ENCODE measurements at regions not wholly inside any gene's neighbourhood (a gene's known extent, or its start where the extent isn't known, plus 50 kb on each side); places are given as distances from the start of the nearest gene placed in this dataset.

DNA sequence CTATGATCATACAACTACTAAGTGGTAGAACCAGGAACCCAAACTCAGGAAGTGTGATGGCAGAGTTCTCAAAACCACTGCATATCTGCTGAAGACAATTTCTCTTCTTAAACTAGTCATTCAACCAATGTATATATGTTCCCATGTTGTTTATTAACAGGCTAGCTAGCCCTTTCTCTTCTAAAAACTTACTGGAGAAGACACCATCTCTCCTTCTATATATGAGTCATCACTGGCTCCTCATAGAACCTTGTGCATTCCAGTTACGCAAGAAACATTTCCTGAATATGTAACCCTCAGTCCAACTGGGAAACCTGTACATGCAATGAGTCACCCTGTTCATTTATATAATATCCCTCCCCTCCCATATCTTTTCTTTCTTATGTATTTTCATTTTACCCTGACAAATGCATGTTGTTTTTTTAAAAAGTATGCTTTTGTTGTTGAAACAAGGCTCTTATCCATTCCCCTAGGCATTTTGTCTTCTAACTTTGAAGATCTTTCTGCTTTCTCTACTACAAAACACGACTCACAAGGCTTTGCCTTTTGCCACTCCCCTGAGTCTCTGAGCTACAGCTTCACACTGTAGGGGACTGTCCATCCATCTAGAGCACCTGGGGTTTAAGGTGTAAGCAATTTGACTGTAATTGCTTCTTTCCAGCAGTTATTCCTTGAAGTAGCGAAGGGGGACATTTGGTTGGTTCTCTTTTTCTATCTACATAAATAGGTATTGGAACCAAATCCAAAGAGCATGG, 119.5 kb downstream of the ANXA1 start:
- Histone ChIP-seq H3K9me2 (ENCODE audit: low read depth, low read length) (no peaks in the 10 kb centered on the region), H2AFZ (ENCODE audit: low read length) (no peak overlapping the region), H3K27ac (ENCODE audit: low read depth, low read length, poor library complexity, severe bottlenecking) (no peak overlapping the region), H3K27me3 (ENCODE audit: insufficient read depth, low read length) (no peaks in the 10 kb centered on the region), H3K9me3 (ENCODE audit: low read length) (no peaks in the 10 kb centered on the region), H3F3A (ENCODE audit: insufficient read depth, low read length) (no peaks in the 10 kb centered on the region), H4K20me1 (ENCODE audit: insufficient read depth, low read length) (no peaks in the 10 kb centered on the region), H3K9ac (ENCODE audit: low read length) (no peak overlapping the region), H3K4me1 (ENCODE audit: insufficient read depth, low read length, severe bottlenecking) (no peaks in the 10 kb centered on the region), H3K79me2 (ENCODE audit: insufficient read depth, low read length) (no peaks in the 10 kb centered on the region), H3K4me2 (ENCODE audit: low read length) (no peak overlapping the region), H3K36me3 (ENCODE audit: insufficient read depth, low read length) (no peaks in the 10 kb centered on the region), H3K4me3 (ENCODE audit: low read depth, low read length, poor library complexity, severe bottlenecking) (no peak overlapping the region)
- TF ChIP-seq EZH2 (IDR thresholded peaks at IDR 0.05; ENCODE audit: borderline replicate concordance, low read length) = no peak
- TF ChIP-seq, protein P1, sequence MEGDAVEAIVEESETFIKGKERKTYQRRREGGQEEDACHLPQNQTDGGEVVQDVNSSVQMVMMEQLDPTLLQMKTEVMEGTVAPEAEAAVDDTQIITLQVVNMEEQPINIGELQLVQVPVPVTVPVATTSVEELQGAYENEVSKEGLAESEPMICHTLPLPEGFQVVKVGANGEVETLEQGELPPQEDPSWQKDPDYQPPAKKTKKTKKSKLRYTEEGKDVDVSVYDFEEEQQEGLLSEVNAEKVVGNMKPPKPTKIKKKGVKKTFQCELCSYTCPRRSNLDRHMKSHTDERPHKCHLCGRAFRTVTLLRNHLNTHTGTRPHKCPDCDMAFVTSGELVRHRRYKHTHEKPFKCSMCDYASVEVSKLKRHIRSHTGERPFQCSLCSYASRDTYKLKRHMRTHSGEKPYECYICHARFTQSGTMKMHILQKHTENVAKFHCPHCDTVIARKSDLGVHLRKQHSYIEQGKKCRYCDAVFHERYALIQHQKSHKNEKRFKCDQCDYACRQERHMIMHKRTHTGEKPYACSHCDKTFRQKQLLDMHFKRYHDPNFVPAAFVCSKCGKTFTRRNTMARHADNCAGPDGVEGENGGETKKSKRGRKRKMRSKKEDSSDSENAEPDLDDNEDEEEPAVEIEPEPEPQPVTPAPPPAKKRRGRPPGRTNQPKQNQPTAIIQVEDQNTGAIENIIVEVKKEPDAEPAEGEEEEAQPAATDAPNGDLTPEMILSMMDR (IDR thresholded peaks at IDR 0.05; ENCODE audit: low read length) = no peak

DNA sequence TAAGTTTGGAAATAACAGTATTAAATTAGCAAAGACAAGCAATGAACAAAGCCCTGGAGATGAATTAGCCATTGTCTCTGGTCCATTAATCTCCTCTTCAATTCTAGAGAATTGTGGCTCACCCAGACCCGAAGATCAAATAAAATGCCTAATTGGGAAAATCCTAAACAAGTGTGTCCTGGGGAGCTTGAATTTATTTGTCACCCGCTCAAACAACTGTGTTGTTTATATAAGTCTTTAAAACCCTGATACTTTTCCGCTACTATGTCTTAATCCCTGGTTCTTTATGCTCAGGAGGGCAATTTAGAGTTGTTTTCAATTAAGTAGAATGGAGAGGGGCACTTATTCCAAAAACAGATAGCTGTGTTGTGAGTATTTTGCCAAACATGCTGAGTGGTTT, 128.4 kb downstream of the ANXA1 start:
- Histone ChIP-seq H4K20me1 (ENCODE audit: insufficient read depth, low read length) (no peaks in the 10 kb centered on the region), H3K4me1 (ENCODE audit: insufficient read depth, low read length, severe bottlenecking) (no peaks in the 10 kb centered on the region), H3K79me2 (ENCODE audit: insufficient read depth, low read length) (no peaks in the 10 kb centered on the region), H3K9ac (ENCODE audit: low read length) (no peak overlapping the region), H3K27ac (ENCODE audit: low read depth, low read length, poor library complexity, severe bottlenecking) (no peak overlapping the region), H3K4me3 (ENCODE audit: low read depth, low read length, poor library complexity, severe bottlenecking) (no peak overlapping the region), H3K9me3 (ENCODE audit: low read length) (no peaks in the 10 kb centered on the region), H3K4me2 (ENCODE audit: low read length) (no peak overlapping the region), H2AFZ (ENCODE audit: low read length) (no peak overlapping the region), H3K9me2 (ENCODE audit: low read depth, low read length) (no peaks in the 10 kb centered on the region), H3K27me3 (ENCODE audit: insufficient read depth, low read length) (no peaks in the 10 kb centered on the region), H3K36me3 (ENCODE audit: insufficient read depth, low read length) (no peaks in the 10 kb centered on the region), H3F3A (ENCODE audit: insufficient read depth, low read length) (no peaks in the 10 kb centered on the region)
- TF ChIP-seq, protein P1 (IDR thresholded peaks at IDR 0.05; ENCODE audit: low read length) = no peak
- TF ChIP-seq EZH2 (IDR thresholded peaks at IDR 0.05; ENCODE audit: borderline replicate concordance, low read length) = no peak

DNA sequence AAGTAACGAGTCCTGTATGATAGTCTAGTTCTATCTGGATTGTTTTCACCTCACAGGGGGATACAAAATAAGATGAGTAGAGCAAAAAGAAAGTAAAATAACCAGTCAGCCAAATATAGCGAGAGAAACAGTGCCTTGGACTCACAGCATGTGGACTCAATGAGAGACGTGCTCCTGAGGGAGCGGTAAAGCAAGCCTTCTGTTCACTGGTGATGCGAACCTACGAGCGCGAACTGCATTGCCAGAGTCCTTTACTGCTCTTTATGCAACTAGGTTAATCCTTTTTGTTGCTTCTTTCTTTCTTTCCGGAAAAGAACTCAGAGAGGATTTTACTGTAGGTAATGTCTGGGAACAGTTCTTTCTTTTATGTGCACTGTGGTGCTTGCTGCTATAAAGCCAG, 132.7 kb downstream of the ANXA1 start:
- no peaks in the 10 kb centered on the region for H3K4me1 ChIP-seq (ENCODE audit: insufficient read depth, low read length, severe bottlenecking)
- H3K36me3 ChIP-seq (ENCODE audit: insufficient read depth, low read length) = no peaks in the 10 kb centered on the region
- no peak overlapping the region for H3K27ac ChIP-seq (ENCODE audit: low read depth, low read length, poor library complexity, severe bottlenecking)
- H3K4me3 ChIP-seq (ENCODE audit: low read depth, low read length, poor library complexity, severe bottlenecking) = no peak overlapping the region
- TF ChIP-seq, protein P1 (IDR thresholded peaks at IDR 0.05; ENCODE audit: low read length) = no peak
- no peak for TF ChIP-seq EZH2 (IDR thresholded peaks at IDR 0.05; ENCODE audit: borderline replicate concordance, low read length)
- H3K27me3 ChIP-seq (ENCODE audit: insufficient read depth, low read length) = no peaks in the 10 kb centered on the region
- no peaks in the 10 kb centered on the region for H3K79me2 ChIP-seq (ENCODE audit: insufficient read depth, low read length)
- no peaks in the 10 kb centered on the region for H4K20me1 ChIP-seq (ENCODE audit: insufficient read depth, low read length)
- no peaks in the 10 kb centered on the region for H3K9me2 ChIP-seq (ENCODE audit: low read depth, low read length)
- no peaks in the 10 kb centered on the region for H3K9me3 ChIP-seq (ENCODE audit: low read length)
- no peaks in the 10 kb centered on the region for H3F3A ChIP-seq (ENCODE audit: insufficient read depth, low read length)
- no peak overlapping the region for H3K9ac ChIP-seq (ENCODE audit: low read length)
- no peak overlapping the region for H2AFZ ChIP-seq (ENCODE audit: low read length)
- no peak overlapping the region for H3K4me2 ChIP-seq (ENCODE audit: low read length)
